HG02973 (cell line): ENCODE measurements at regions not wholly inside any gene's neighbourhood (a gene's known extent, or its start where the extent isn't known, plus 50 kb on each side); places are given as distances from the start of the nearest gene placed in this dataset.

Experiments
- ATAC-seq: cut with Tn5 transposase; IDR thresholded peaks from one replicate; pipeline ENCODE4 v1.9.1; 2021; ENCODE audit warnings: moderate library complexity; ENCODE audit not compliant: unreplicated experiment

- ATAC-seq = no peak
Observed at GRCh38 chr9:22279636-22280035, 167.0 kb upstream of the DMRTA1 start.

GRCh38 chr9:22285066-22285465, 161.6 kb upstream of the DMRTA1 start:
- no peak for ATAC-seq

DNA sequence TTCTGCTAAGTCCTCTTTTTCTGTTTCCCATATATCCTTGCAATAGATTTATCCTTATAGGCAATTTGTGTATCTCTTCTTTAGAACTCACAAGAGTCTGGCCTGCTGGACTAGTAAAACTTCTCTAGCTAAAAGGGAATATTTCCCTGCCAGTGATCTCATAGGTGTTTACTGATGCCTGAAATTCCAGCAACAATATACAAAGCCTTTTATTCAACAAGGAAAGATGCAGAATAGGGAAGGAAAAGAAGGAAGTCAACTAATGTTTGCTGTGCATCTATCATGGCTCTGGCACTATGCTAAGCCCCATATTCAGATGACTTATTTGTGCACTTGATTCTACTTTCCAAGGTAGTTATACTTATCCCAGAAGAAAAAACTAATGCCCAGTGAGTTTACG, 160.0 kb upstream of the DMRTA1 start:
- no peak for ATAC-seq

DNA sequence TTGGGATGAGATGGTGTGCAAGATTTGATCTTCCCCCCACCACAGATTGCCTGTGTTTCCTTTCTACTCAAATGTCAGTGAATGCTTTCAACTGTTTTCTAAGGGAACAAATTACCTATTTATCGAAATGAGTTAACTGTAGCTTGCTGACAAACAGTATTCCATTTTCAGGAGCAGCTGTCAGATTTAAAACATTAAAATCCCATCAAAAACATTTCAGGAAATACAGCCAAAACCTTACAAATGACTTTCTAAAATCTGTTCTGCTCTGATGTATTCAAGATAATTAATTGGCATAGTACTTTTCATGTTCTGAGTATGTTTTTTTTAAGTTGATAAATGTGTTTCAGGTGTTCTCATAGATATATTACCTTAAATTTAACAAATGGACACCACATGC, 158.0 kb upstream of the DMRTA1 start:
- no peak for ATAC-seq

DNA sequence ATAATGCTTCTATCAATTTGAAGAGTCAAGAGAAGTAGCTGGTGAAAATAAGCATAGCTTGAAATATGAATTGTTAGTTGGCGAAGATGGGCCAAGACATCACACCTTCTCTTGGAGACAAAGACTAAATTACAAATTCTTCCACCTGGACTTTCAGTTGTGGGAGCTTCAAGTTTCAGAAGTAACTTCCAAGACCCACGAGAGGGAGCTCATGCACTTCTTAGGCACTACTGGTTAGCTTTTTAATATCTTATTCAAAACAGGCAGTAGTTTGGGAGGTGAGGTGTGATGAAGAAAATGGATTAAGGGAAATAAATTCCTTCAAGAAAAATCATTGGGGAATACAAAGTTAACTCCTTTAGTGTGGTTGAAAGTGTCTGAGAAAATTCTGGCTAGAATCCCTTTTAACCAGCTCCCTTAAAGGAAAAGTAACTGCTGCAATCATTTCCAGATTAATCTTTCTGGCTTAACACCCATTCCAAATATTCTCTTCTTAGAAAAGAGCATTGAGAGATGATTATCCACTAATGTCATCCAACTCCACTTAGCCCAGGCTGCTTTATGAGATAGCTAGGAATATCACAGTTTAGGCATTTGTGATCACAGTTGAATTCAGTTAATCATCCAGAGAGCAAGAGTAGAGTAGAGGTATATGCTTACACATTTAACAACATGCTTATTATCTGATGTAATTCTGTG, 139.5 kb upstream of the DMRTA1 start:
- ATAC-seq = no peak

DNA sequence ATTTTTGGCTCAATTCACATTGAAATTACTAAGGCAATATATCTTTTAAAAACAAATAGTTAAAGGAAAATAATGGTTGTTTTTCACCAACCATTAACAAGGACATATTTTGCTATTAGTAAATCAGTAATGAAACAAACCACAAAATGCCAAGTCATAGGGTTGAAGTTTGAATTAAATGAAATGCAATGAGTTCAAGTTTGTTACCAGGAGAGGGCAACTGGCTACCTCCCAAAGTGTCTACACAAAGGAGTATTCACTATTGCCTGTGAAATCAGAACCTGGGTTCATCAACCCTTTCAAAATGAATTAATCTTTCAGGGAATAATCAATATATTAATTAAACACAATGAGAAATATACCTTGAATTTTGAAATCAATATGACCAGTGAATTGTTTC, 138.4 kb upstream of the DMRTA1 start:
- ATAC-seq = no peak

- ATAC-seq = no peak
Observed at GRCh38 chr9:22316645-22317044, 130.0 kb upstream of the DMRTA1 start.

DNA sequence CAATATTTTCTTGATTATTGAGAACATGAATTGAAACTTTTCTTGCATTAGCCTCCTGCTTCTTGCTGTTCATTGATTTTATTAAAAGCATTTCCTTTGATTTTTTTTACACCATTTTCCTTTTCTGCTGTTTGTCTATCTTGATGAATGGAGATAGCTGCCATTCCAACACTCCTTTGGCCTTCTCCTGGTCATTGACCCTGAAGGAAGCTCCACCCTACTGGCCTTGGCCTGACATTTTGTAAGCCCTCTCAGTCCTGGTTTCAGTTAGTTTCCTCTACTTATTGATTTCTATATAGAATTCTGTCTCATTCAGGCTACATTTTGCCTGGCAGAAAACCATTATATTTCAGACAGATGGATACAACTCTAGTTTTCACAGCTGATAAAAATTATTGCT, 115.1 kb upstream of the DMRTA1 start:
- ATAC-seq = no peak

GRCh38 chr9:22332202-22332601, 114.4 kb upstream of the DMRTA1 start:
- no peak for ATAC-seq

DNA sequence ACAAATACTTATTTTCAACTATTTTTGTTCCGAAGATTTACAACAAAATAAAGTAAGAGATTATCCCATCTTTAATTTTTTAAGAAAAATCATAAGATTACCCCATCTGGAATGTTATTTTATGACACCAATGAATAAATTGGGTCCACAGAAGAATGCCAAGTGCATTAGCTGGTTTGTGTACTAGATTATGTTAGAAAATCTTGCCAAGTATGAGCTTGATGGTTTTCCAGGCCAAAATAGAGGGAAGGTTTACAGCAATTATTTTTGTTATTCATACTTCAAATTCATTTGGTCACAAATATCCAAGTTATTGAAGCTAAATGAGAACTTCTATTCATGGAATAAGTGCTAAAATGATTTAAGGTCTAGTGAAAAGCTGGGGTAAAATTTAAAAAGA, 109.4 kb upstream of the DMRTA1 start:
- no peak for ATAC-seq

GRCh38 chr9:22342491-22343217, 104.0 kb upstream of the DMRTA1 start:
- ATAC-seq = no peak

DNA sequence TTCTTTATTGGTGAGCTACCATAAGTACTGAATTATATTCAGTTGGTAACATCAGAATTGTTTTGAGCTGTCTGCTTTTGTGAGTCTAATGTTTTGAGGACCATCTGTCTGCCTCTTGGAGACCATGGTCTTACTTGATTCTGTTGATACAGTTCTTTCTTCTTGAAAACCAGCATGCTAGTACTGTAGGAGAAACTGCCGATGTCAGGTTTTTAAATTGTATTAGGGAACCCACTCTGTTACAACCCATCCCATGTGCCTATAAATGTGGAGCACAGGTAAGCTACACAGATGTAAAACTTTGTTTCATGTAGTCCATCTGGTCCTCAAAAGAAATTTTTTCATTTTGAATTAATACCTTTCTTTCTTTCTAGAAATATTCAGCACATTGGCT, 103.4 kb upstream of the DMRTA1 start:
- no peak for ATAC-seq

- no peak for ATAC-seq
Observed at GRCh38 chr9:22354699-22355384, 91.8 kb upstream of the DMRTA1 start.

GRCh38 chr9:22356985-22357384, 89.6 kb upstream of the DMRTA1 start:
- no peak for ATAC-seq

DNA sequence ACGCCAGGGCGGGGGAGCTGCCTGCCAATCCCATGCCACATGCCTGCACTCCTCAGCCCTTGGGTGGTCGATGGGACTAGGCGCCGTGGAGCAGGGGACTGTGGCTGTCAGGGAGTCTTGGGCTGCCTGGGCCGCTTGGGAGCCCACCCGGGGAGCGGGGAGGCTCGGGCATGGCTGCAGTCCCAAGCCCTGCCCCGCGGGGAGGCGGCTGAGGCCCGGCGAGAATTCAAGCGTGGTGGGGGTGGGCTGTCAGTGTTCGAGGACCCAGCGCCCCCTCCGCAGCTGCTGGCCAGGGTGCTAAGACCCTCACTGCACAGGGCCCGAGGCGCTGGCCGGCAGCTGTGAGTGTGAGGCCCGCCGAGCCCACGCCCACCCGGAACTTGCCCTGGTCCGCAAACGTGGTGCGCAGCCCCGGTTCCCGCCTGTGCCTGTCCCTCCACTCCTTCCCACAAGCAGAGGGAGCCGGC, 83.2 kb upstream of the DMRTA1 start:
- no peak for ATAC-seq

- ATAC-seq = no peak
Observed at GRCh38 chr9:22373636-22374035, 73.0 kb upstream of the DMRTA1 start.

DNA sequence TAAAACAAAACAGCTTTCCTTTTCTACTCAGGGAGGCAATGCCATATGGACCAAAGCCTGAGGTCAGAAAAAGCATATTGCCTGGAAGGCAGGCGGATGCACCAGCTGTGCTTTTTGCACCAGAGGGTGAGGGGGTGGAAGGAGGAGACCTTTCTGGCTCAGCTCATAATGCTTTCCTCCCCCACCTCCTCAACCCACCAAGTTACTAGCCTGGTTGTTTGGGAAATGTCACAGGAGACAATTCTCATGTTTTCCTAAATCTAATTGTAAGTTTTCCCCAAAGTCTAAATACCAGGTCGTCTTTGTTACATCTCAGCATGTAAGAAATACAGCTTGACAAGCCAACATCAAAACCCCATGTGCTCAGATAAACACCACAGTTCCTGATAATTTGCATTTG, 72.6 kb upstream of the DMRTA1 start:
- no peak for ATAC-seq

DNA sequence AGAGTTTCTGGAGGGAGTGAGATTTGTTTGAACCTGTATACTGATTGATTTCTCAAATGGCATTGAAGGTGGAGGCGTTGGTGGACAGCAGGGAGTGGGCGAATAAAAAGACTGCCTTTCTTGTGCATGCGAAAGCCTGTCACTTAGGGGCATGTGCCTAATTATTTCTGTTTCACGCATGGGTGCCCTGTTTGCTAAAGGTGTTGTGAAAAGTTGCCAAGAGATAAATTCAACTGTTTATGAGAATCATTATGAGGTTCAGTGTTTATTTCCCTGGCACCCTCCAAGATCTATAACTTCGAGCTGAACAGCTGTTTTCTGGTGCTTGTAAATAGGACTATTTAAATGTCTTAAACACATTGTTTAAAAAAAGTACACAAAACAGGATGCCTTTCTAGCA, 67.4 kb upstream of the DMRTA1 start:
- no peak for ATAC-seq

DNA sequence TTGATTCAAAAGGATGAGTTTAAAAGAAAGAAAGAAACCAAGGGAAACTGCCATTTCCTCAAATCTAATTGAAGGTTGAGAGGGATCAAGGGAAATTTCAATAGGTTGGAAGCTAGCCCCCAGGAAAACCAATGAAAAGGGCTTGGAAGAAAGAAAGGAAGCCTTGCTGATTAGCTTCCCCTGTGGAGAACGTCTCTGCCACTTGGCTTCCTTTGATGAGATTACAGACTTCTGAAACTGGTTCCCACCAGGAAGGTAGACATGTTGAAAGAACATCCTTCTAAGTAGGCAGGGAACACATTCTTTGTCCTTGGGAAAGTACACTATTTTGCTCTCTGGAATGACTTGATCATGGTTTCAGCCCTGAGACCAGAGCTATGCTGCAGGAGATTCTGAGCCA, 65.5 kb upstream of the DMRTA1 start:
- ATAC-seq = no peak

DNA sequence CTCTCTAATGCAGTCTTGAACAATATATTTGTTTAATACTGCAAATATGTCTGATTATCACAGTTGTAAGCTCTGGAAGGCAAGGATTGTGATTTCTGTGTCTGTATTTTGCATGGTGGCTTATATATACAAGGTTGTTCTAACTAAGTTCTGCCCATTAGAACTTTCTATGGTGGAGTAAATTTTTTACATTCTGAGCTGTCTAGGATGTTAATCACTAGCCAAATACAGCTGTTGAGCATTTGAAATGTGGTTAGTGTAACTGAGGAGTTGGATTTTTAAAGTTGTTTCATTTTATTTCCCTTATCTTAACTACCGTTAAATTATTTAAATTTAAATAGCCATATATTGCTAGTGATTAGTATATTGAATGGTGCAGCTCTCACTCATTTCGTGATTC, 64.3 kb upstream of the DMRTA1 start:
- no peak for ATAC-seq

GRCh38 chr9:22383718-22384117, 62.9 kb upstream of the DMRTA1 start:
- no peak for ATAC-seq

- ATAC-seq = no peak
Observed at GRCh38 chr9:22389271-22389670, 57.4 kb upstream of the DMRTA1 start.
